ENCODE measurements at regions not wholly inside any gene's neighbourhood (a gene's known extent, or its start where the extent isn't known, plus 50 kb on each side); places are given as distances from the start of the nearest gene placed in this dataset.

- DNase-seq (ENCODE audit: low read depth), result no peak
- no peak for TF ChIP-seq CTCF (IDR thresholded peaks at IDR 0.05; ENCODE audit: control insufficient read depth, insufficient read depth, low read depth, low read length, missing control alignments)
- no peak overlapping the region for H3K4me3 ChIP-seq (ENCODE audit: control insufficient read depth, low read depth, low read length)
Observed at GRCh38 chr5:162886717-162887116, 550.7 kb upstream of the CCNG1 start.

- no peak for TF ChIP-seq CTCF (IDR thresholded peaks at IDR 0.05; ENCODE audit: control insufficient read depth, insufficient read depth, low read depth, low read length, missing control alignments)
- DNase-seq (ENCODE audit: low read depth), result no peak
- no peak overlapping the region for H3K4me3 ChIP-seq (ENCODE audit: control insufficient read depth, low read depth, low read length)
Observed at GRCh38 chr5:162888268-162888667, 549.1 kb upstream of the CCNG1 start.

- no peak overlapping the region for H3K4me3 ChIP-seq (ENCODE audit: control insufficient read depth, low read depth, low read length)
- no peak for DNase-seq (ENCODE audit: low read depth)
- TF ChIP-seq CTCF (IDR thresholded peaks at IDR 0.05; ENCODE audit: control insufficient read depth, insufficient read depth, low read depth, low read length, missing control alignments), result no peak
Observed at GRCh38 chr5:162911873-162912272, 525.5 kb upstream of the CCNG1 start.

GRCh38 chr5:162916368-162916767 lies 521.0 kb upstream of the CCNG1 start:
- no peak for DNase-seq (ENCODE audit: low read depth)
- TF ChIP-seq CTCF (IDR thresholded peaks at IDR 0.05; ENCODE audit: control insufficient read depth, insufficient read depth, low read depth, low read length, missing control alignments), result no peak
- H3K4me3 ChIP-seq (ENCODE audit: control insufficient read depth, low read depth, low read length), result no peak overlapping the region

GRCh38 chr5:162929104-162929503 lies 508.3 kb upstream of the CCNG1 start:
- H3K4me3 ChIP-seq (ENCODE audit: control insufficient read depth, low read depth, low read length), result no peak overlapping the region
- TF ChIP-seq CTCF (IDR thresholded peaks at IDR 0.05; ENCODE audit: control insufficient read depth, insufficient read depth, low read depth, low read length, missing control alignments), result no peak
- no peak for DNase-seq (ENCODE audit: low read depth)

GRCh38 chr5:162931501-162931900 lies 505.9 kb upstream of the CCNG1 start:
- TF ChIP-seq CTCF (IDR thresholded peaks at IDR 0.05; ENCODE audit: control insufficient read depth, insufficient read depth, low read depth, low read length, missing control alignments), result no peak
- no peak overlapping the region for H3K4me3 ChIP-seq (ENCODE audit: control insufficient read depth, low read depth, low read length)
- DNase-seq (ENCODE audit: low read depth), result no peak

- H3K4me3 ChIP-seq (ENCODE audit: control insufficient read depth, low read depth, low read length), result no peak overlapping the region
- no peak for TF ChIP-seq CTCF (IDR thresholded peaks at IDR 0.05; ENCODE audit: control insufficient read depth, insufficient read depth, low read depth, low read length, missing control alignments)
- no peak for DNase-seq (ENCODE audit: low read depth)
Observed at GRCh38 chr5:162939991-162940390, 497.4 kb upstream of the CCNG1 start.

All from AG09309 (cell line).